GM12872 (cell line): ENCODE measurements at regions not wholly inside any gene's neighbourhood (a gene's known extent, or its start where the extent isn't known, plus 50 kb on each side); places are given as distances from the start of the nearest gene placed in this dataset.

Experiments used
- CTCF ChIP-seq: IDR thresholded peaks from 3 replicates; pipeline ENCODE4 v1.5.1; 2011; ENCODE audit warnings: low read depth, mild to moderate bottlenecking, low read length, moderate library complexity; ENCODE audit not compliant: insufficient read depth

- TF ChIP-seq CTCF = no peak
Measured at GRCh38 chr1:80282536-80282935, 1276.0 kb upstream of the ADGRL4 start.

DNA sequence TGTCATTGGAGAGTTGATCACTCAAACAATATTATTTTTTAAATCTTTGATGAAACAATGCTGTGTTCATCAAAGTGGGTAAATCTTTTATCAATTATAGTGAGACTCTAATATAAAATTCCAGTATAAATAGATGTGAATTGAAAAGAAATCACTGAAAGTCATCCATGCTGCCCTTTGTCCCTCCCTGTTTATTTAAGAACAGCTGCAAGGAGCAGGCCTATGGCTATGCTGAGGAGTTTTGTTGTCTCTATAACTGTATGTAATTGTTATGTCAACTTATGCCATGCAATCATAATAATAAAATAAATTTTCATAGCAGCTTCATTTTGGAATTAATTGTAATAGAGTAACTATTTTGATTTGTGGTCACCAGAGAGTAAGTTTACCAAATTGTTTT, 1272.4 kb upstream of the ADGRL4 start:
- no peak for TF ChIP-seq CTCF

GRCh38 chr1:80274256-80274655, 1267.7 kb upstream of the ADGRL4 start:
- no peak for TF ChIP-seq CTCF

DNA sequence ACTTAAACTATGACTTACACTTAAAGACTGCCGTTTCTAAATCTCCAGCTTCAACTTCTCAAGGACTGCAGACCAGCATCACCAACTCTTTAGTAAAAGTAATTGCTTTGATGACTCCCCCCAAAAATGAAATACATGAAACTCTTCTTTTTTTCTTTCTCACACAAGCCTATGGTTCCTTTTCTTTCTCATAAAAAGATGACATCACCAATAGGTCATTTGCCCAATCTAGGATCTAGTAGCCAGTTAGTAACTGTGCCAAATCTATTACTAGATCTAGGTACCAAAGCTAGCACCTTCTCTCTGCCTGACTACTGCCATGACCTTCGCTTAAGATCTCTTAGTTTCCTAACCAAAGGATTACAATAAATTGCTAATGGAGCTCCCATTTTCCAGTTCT, 1266.0 kb upstream of the ADGRL4 start:
- TF ChIP-seq CTCF = no peak

- TF ChIP-seq CTCF = no peak
Measured at GRCh38 chr1:80258659-80259058, 1252.1 kb upstream of the ADGRL4 start.

- TF ChIP-seq CTCF = no peak
Measured at GRCh38 chr1:80251591-80251990, 1245.1 kb upstream of the ADGRL4 start.

DNA sequence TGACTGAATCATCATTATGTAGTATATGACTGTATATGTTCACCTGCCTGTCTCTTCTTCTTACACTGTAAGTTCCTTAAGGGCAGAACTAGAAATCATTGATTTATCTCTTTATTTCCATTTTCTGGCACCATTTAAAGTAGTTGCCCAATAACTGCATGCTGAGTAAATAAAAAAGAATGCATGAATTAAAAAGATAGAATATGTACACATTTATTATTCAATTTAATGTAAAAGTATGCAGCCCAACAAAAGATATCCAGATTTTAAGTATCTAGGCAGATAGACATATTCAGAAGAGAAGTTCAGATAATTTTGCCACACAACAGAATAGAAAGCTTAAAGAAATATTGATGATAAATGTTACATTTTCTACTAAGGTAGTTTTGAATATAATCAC, 1244.6 kb upstream of the ADGRL4 start:
- no peak for TF ChIP-seq CTCF
